ENCODE measurements at regions not wholly inside any gene's neighbourhood (a gene's known extent, or its start where the extent isn't known, plus 50 kb on each side); places are given as distances from the start of the nearest gene placed in this dataset.

GRCh38 chrX:3780564-3780963, 67.1 kb upstream of the PRKX start:
- DNase-seq (ENCODE audit: low spot score): no peak

- no peak for DNase-seq (ENCODE audit: low spot score)
These were observed 66.1 kb upstream of the PRKX start for GRCh38 chrX:3779546-3779945.

- peak; percentile 0 for DNase-seq (ENCODE audit: low spot score)
These were observed 64.0 kb upstream of the PRKX start for GRCh38 chrX:3777416-3777815.

GRCh38 chrX:3771766-3772165, 58.3 kb upstream of the PRKX start:
- no peak for DNase-seq (ENCODE audit: low spot score)

GRCh38 chrX:3768881-3769280, 55.4 kb upstream of the PRKX start:
- no peak for DNase-seq (ENCODE audit: low spot score)
